Esophagus squamous epithelium (tissue), 5 donors: ENCODE measurements at regions not wholly inside any gene's neighbourhood (a gene's known extent, or its start where the extent isn't known, plus 50 kb on each side); places are given as distances from the start of the nearest gene placed in this dataset.
A peak's percentile ranks its signal among the peaks of the same experiment; 100 is the strongest.

Experiments used
- DNase-seq: peaks from one replicate; lab custom pipeline; 2025; lab: John Stamatoyannopoulos, UW
- H3K27ac ChIP-seq, 4 donors: fragments of 200-600 bp; sonication (generic); one replicate each; pipeline ENCODE4 v1.5.1; 2016 to 2019; ENCODE audit warnings: mild to moderate bottlenecking in 1 of 4
- H3K27me3 ChIP-seq, 4 donors: fragments of 200-600 bp; sonication (generic); 1 replicate in 3 of 4; 2 replicates in 1 of 4; pipeline versions ENCODE4 v1.5.1 to v1.6.0; 2017 to 2021; ENCODE audit warnings: antibody characterized with exemption in 1 of 4
- H3K36me3 ChIP-seq, 3 donors: fragments of 200-600 bp; sonication (generic); one replicate each; pipeline ENCODE4 v1.5.1; 2016 to 2019
- H3K4me1 ChIP-seq, 3 donors: fragments of 200-600 bp; sonication (generic); one replicate each; pipeline ENCODE4 v1.5.1; 2017 to 2019
- H3K4me3 ChIP-seq, 4 donors: fragments of 200-600 bp; sonication (generic); 1 replicate in 3 of 4; 2 replicates in 1 of 4; pipeline ENCODE4 v1.5.1; 2016 to 2019; ENCODE audit warnings: mild to moderate bottlenecking in 2 of 4, moderate library complexity in 1 of 4
- H3K9me3 ChIP-seq, 3 donors: fragments of 200-600 bp; sonication (generic); one replicate each; pipeline ENCODE4 v1.5.1; 2016 to 2019
- POLR2A ChIP-seq, 4 donors: fragments of 450-650 bp; IDR thresholded peaks; one replicate each; pipeline ENCODE4 v1.6.1; 2017; ENCODE audit warnings: antibody characterized with exemption in 4 of 4, mild to moderate bottlenecking in 4 of 4, moderate library complexity in 3 of 4
- WGBS, 2 donors: methylation state at CpG; one replicate each; pipeline ENCODE4 v1.1.5; 2018; 5-methylcytosine and 5-hydroxymethylcytosine counted together
- intact Hi-C: fragments of 100-400 bp; cut with DNase I; formaldehyde crosslinking; loops from one replicate; pipeline ENCODE4 v1.15.0; 2022
- TF ChIP-seq, protein P1 (sequence below), 6 experiments: fragments of 450-650 bp in 4 of 6; fragments of 200-600 bp in 2 of 6; sonication (generic) in 2 of 6; IDR thresholded peaks; one replicate each; pipeline ENCODE4 v1.5.1; 2016 to 2019; ENCODE audit warnings: antibody characterized with exemption in 6 of 6, mild to moderate bottlenecking in 4 of 6, moderate library complexity in 4 of 6
- donor health status: DM: yes; HTN: yes; CAD: no.

DNA sequence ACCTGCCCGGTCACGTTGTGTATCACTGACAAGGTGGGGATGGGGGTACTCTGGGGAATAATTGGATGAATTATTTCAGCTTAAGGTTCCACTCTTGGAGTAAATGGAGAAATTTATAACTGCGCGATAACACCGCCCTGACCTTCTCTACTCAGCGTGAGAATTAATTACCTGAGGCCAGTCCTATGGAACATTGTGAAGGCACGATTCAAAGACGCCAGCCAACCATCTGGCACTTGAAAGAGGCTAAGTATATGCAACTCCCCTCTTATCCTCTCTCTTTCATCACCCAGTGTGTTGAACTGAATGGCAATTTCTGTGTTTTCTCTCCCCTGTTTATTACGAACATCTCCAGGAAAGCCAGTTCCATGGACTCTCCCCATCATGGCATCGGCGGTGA lies 235.5 kb upstream of the TUT7 start:
- WGBS, 2 donors, result 88 to 90% methylated on average over 11 of the region's 11 CpGs
- Histone ChIP-seq H3K9me3 (no peaks in the 10 kb centered on the region), H3K4me1 (peaks cover 0 to 8% (median 0%) of the 10 kb centered on the region in 3 donors), H3K4me3 (no peak overlapping the region), H3K27me3 (no peaks in the 10 kb centered on the region), H3K27ac (no peak overlapping the region), H3K36me3 (no peaks in the 10 kb centered on the region)
- intact Hi-C loops, result no loop called here
- no peak for DNase-seq
- no peak for TF ChIP-seq POLR2A (IDR thresholded peaks at IDR 0.05)
- TF ChIP-seq, protein P1, sequence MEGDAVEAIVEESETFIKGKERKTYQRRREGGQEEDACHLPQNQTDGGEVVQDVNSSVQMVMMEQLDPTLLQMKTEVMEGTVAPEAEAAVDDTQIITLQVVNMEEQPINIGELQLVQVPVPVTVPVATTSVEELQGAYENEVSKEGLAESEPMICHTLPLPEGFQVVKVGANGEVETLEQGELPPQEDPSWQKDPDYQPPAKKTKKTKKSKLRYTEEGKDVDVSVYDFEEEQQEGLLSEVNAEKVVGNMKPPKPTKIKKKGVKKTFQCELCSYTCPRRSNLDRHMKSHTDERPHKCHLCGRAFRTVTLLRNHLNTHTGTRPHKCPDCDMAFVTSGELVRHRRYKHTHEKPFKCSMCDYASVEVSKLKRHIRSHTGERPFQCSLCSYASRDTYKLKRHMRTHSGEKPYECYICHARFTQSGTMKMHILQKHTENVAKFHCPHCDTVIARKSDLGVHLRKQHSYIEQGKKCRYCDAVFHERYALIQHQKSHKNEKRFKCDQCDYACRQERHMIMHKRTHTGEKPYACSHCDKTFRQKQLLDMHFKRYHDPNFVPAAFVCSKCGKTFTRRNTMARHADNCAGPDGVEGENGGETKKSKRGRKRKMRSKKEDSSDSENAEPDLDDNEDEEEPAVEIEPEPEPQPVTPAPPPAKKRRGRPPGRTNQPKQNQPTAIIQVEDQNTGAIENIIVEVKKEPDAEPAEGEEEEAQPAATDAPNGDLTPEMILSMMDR (IDR thresholded peaks at IDR 0.05), result no peak

DNA sequence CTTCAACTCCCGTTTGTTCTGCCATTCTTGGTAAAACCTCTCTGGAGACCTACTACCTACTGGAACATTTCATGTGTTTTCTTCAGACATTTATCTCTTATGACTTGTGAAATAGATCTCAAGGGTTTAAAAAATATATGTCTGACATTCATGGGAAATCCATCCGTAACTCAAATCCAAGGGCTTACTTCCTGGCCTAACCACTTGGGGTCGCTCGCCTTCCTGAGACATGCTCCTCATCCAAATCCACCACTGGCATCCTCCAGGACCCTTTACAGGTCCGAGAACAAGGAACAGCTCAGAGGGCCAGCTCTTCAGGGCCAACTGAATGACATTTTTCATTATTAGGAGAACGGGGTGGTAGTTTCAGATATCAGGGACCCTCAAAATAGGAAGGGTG lies 235.1 kb upstream of the TUT7 start:
- H3K4me1 ChIP-seq, result peaks cover 0 to 8% (median 0%) of the 10 kb centered on the region in 3 donors
- intact Hi-C loops, result no loop called here
- 79 to 87% methylated on average over 6 of the region's 6 CpGs for WGBS, 2 donors
- no peak overlapping the region for H3K4me3 ChIP-seq
- DNase-seq, result no peak
- no peaks in the 10 kb centered on the region for H3K27me3 ChIP-seq
- H3K9me3 ChIP-seq, result no peaks in the 10 kb centered on the region
- no peaks in the 10 kb centered on the region for H3K36me3 ChIP-seq
- TF ChIP-seq, protein P1 (IDR thresholded peaks at IDR 0.05), result no peak
- TF ChIP-seq POLR2A (IDR thresholded peaks at IDR 0.05), result no peak
- H3K27ac ChIP-seq, result no peak overlapping the region

DNA sequence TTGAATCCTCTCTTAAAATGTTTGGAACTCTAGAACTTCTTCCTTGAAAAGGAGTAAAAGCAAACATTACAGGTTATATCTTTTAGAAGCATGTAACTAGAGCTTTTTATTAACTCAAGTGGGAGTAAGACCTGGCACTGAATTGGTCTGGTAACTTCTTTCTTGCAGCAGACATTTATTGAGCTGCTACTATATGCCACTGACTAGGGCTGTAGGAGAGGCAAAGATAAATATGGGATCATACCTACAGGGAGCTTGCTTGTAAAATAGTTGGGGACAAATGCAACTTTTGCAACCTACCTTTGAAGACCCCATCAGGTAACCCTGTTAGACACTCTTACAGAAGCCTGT lies 231.9 kb upstream of the TUT7 start:
- no peak for TF ChIP-seq POLR2A (IDR thresholded peaks at IDR 0.05)
- TF ChIP-seq, protein P1 (IDR thresholded peaks at IDR 0.05), result no peak
- intact Hi-C loops, result no loop called here
- Histone ChIP-seq H3K9me3 (no peaks in the 10 kb centered on the region), H3K36me3 (no peaks in the 10 kb centered on the region), H3K27ac (peak overlapping the region in 2 of 4 donors; percentile 35 to 52), H3K4me3 (peak overlapping the region in 2 of 4 donors; percentile 13 to 50), H3K4me1 (peaks cover 0 to 8% (median 0%) of the 10 kb centered on the region in 3 donors), H3K27me3 (no peaks in the 10 kb centered on the region)
- DNase-seq, result no peak

DNA sequence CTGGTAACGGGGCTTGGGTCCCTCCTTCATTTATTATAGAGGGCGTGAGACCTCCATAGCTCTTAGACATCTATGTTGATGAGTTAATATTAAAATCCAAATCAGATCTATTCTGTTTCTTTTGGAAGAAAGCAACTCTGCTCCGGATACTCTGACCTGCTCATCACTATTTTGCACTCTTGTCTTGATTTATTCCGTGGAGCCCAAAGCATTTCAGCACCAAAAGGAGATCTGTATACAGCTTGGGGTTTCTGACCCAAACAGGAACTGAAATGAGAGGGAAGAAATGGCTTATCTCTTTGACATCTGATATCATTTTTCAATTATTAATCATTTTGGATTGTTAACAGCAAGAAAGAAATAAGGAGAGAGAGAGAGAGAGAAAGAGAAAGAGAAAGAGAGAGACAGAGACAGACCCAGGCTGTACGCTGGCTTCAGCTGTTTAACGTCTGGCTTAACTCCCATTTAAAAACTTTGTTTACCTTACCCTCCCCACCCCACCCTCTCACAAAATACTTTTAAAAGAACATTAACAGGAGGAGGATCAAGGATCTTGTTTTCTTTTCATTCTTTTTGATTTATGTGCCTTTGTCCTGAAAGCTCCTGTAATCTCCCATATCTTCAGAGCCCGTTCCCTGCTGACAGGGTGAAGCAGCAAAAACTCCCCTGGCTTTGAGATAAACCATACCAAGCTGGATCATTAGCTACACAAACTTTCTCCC lies 231.4 kb upstream of the TUT7 start:
- intact Hi-C loops, result no loop called here
- no peak for DNase-seq
- H3K4me1 ChIP-seq, result peaks cover 0 to 8% (median 0%) of the 10 kb centered on the region in 3 donors
- peak overlapping the region in 2 of 4 donors; percentile 35 to 52 for H3K27ac ChIP-seq
- WGBS, 2 donors, result 27 to 36% methylated on average over 7 of the region's 7 CpGs
- no peaks in the 10 kb centered on the region for H3K27me3 ChIP-seq
- no peaks in the 10 kb centered on the region for H3K9me3 ChIP-seq
- H3K36me3 ChIP-seq, result no peaks in the 10 kb centered on the region
- peak overlapping the region in 2 of 4 donors; percentile 13 to 50 for H3K4me3 ChIP-seq
- no peak for TF ChIP-seq POLR2A (IDR thresholded peaks at IDR 0.05)
- TF ChIP-seq, protein P1 (IDR thresholded peaks at IDR 0.05), result no peak

DNA sequence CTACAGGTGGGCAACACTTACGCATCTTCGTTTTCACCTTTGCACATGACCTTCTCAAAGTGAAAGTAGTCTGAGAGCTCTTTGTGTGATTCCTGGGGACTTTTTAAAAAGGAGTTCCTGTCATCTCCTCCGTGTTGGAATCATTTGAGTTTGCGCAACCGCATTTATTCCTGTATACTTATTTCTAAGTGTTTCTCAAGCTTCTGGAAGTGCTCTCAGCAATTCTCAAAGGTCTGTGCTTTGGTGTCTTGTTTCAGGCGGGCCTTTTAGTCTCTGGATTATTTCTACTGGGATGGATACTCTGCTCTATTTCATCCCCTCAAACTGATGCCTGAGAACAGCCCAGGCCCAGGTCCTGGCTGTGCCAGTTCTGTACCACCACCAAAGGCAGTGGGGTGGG lies 226.5 kb upstream of the TUT7 start:
- H3K4me3 ChIP-seq, result no peak overlapping the region
- no peak for DNase-seq
- TF ChIP-seq, protein P1 (IDR thresholded peaks at IDR 0.05), result no peak
- no peak for TF ChIP-seq POLR2A (IDR thresholded peaks at IDR 0.05)
- peaks cover 0 to 16% (median 5%) of the 10 kb centered on the region in 3 donors for H3K4me1 ChIP-seq
- H3K27me3 ChIP-seq, result no peaks in the 10 kb centered on the region
- intact Hi-C loops, result no loop called here
- H3K36me3 ChIP-seq, result no peaks in the 10 kb centered on the region
- no peak overlapping the region for H3K27ac ChIP-seq
- 77 to 81% methylated on average over 6 of the region's 6 CpGs for WGBS, 2 donors
- no peaks in the 10 kb centered on the region for H3K9me3 ChIP-seq
